Endothelial cell of umbilical vein (primary cell): ENCODE measurements at regions not wholly inside any gene's neighbourhood (a gene's known extent, or its start where the extent isn't known, plus 50 kb on each side); places are given as distances from the start of the nearest gene placed in this dataset.

Experiments
- BruUV-seq: library from RNA; stranded (reverse); fragments of 400-500 nt; replicated peaks from 2 replicates; lab custom pipeline; 2021; lab: Mats Ljungman, UMichigan
- CTCF ChIA-PET: fragments of 300-600, 350-600 bp; sonication (Branson Sonifier 250); formaldehyde crosslinking; loops from one replicate; lab custom pipeline; 2021; ENCODE audit warnings: antibody characterized with exemption, inconsistent platforms; lab: Charles Lee
- POLR2A ChIA-PET: fragments of 300-600, 350-600 bp; sonication (Branson Sonifier 250); formaldehyde crosslinking; loops from one replicate; lab custom pipeline; 2021; ENCODE audit warnings: antibody characterized with exemption, inconsistent platforms; lab: Charles Lee
- DNase-seq: peaks from one replicate; pipeline ENCODE4 v3.0.0-alpha.2; 2011; ENCODE audit warnings: low read depth, low spot score
- FAIRE-seq: peaks from 2 replicates; lab custom pipeline; 2011; peaks lifted over from hg19 to GRCh38; lab: Jason Lieb, UNC
- H2AFZ ChIP-seq: 2 replicates; pipeline ENCODE4 v1.6.0; 2012; ENCODE audit warnings: low read depth, low read length, control low read depth, inconsistent platforms
- H3K27ac ChIP-seq: 2 replicates; pipeline ENCODE4 v1.5.1; 2011; ENCODE audit warnings: low read depth, mild to moderate bottlenecking, control low read depth, low read length, moderate library complexity; ENCODE audit not compliant: insufficient read depth
- H3K27me3 ChIP-seq, 2 experiments: 2 replicates each; pipeline versions ENCODE4 v1.6.0 to v1.6.1; 2011; ENCODE audit warnings: low read length in 2 of 2, mixed read lengths in 1 of 2; ENCODE audit not compliant: control insufficient read depth in 2 of 2, insufficient read depth in 2 of 2
- H3K36me3 ChIP-seq, 2 experiments: 2 replicates in 1 of 2; 3 replicates in 1 of 2; pipeline ENCODE4 v1.5.1; 2011; ENCODE audit warnings: low read length in 2 of 2, mild to moderate bottlenecking in 1 of 2, moderate library complexity in 1 of 2; ENCODE audit not compliant: control insufficient read depth in 2 of 2, insufficient read depth in 2 of 2; ENCODE audit errors: extremely low read depth in 1 of 2
- H3K4me1 ChIP-seq: 3 replicates; pipeline ENCODE4 v1.5.1; 2011; ENCODE audit warnings: mild to moderate bottlenecking, low read length; ENCODE audit not compliant: control insufficient read depth, insufficient read depth; ENCODE audit errors: extremely low read depth
- H3K4me2 ChIP-seq: 2 replicates; pipeline ENCODE4 v1.6.1; 2011; ENCODE audit warnings: low read length, control low read depth, mixed read lengths; ENCODE audit not compliant: insufficient read depth
- H3K4me3 ChIP-seq, 3 experiments: fragments of 200-600 bp in 1 of 3; sonication (generic), shearing (Covaris generic) in 1 of 3; replicated peaks in 1 of 3; 2 replicates each; pipeline ENCODE4 v1.5.1; 2011 to 2016; ENCODE audit warnings: control low read depth in 3 of 3, low read length in 3 of 3, mild to moderate bottlenecking in 2 of 3, inconsistent platforms in 1 of 3, low read depth in 1 of 3, moderate library complexity in 1 of 3; ENCODE audit not compliant: insufficient read depth in 1 of 3
- H3K79me2 ChIP-seq: 2 replicates; pipeline ENCODE4 v1.6.0; 2012; ENCODE audit warnings: low read length, inconsistent platforms; ENCODE audit not compliant: control insufficient read depth, insufficient read depth
- H3K9ac ChIP-seq: replicated peaks from 2 replicates; pipeline ENCODE3; 2011; ENCODE audit warnings: low read length, control low read depth; ENCODE audit not compliant: insufficient read depth; ENCODE audit errors: extremely low read depth
- H3K9me1 ChIP-seq: replicated peaks from 3 replicates; pipeline ENCODE4 v1.6.0; 2011; ENCODE audit warnings: mild to moderate bottlenecking, low read length; ENCODE audit not compliant: control insufficient read depth, insufficient read depth; ENCODE audit errors: extremely low read depth
- H3K9me3 ChIP-seq: replicated peaks from 2 replicates; pipeline ENCODE4 v1.5.1; 2012; ENCODE audit warnings: low read length, inconsistent platforms; ENCODE audit not compliant: control insufficient read depth, insufficient read depth
- H4K20me1 ChIP-seq: replicated peaks from 2 replicates; pipeline ENCODE3; 2011; ENCODE audit warnings: mild to moderate bottlenecking, low read length; ENCODE audit not compliant: control insufficient read depth, insufficient read depth; ENCODE audit errors: extremely low read depth
- EZH2 ChIP-seq: IDR thresholded peaks from 2 replicates; pipeline ENCODE4 v1.6.1; 2012; ENCODE audit warnings: borderline replicate concordance, low read depth, mild to moderate bottlenecking, moderate library complexity, low read length, inconsistent platforms; ENCODE audit not compliant: severe bottlenecking
- FOS ChIP-seq: IDR thresholded peaks from 2 replicates; pipeline ENCODE4 v1.6.1; 2011; ENCODE audit warnings: mild to moderate bottlenecking, low read length, moderate library complexity, borderline replicate concordance; ENCODE audit not compliant: insufficient read depth
- GATA2 ChIP-seq: IDR thresholded peaks from 2 replicates; pipeline ENCODE4 v1.7.0; 2011; ENCODE audit warnings: low read depth, mild to moderate bottlenecking, moderate library complexity, mixed read lengths, low read length; ENCODE audit not compliant: insufficient read length, insufficient read depth
- JUN ChIP-seq: IDR thresholded peaks from 2 replicates; pipeline ENCODE4 v1.6.1; 2011; ENCODE audit warnings: borderline replicate concordance, low read depth; ENCODE audit not compliant: insufficient read length, insufficient read depth
- MYC ChIP-seq: IDR thresholded peaks from one replicate; pipeline ENCODE4 v1.6.1; 2011; ENCODE audit warnings: mild to moderate bottlenecking, low read depth, low read length
- POLR2A ChIP-seq: IDR thresholded peaks from 2 replicates; pipeline ENCODE4 v1.6.1; 2012; ENCODE audit warnings: low read depth, mild to moderate bottlenecking, control low read depth, low read length
- POLR2AphosphoS5 ChIP-seq: IDR thresholded peaks from 2 replicates; pipeline ENCODE4 v1.6.1; 2012; ENCODE audit warnings: low read depth, mild to moderate bottlenecking, control low read depth, low read length, moderate library complexity; ENCODE audit not compliant: insufficient read depth
- dilution Hi-C: fragments of 300-500 bp; cut with MboI; formaldehyde crosslinking; loops from one replicate; pipeline ENCODE4 v1.15.0; 2019; ENCODE audit warnings: low sequenced_read_pairs; ENCODE audit not compliant: extremely low pct_ligation_motif_present
- intact Hi-C: fragments of 100-400 bp; cut with micrococcal nuclease; formaldehyde crosslinking; loops from one replicate; pipeline ENCODE4 v1.10.0; 2022
- TF ChIP-seq, protein P1 (sequence below), 2 donors: IDR thresholded peaks; 1 replicate in 1 of 2; 2 replicates in 1 of 2; pipeline ENCODE4 v1.5.1; 2011; ENCODE audit warnings: low read length in 2 of 2, mild to moderate bottlenecking in 2 of 2, moderate library complexity in 2 of 2, control low read depth in 1 of 2, inconsistent platforms in 1 of 2, low read depth in 1 of 2; ENCODE audit not compliant: insufficient read depth in 1 of 2; ENCODE audit errors: extremely low read depth in 1 of 2
- TF ChIP-seq, protein P2 (sequence below): IDR thresholded peaks from 2 replicates; pipeline ENCODE4 v1.6.1; 2011; ENCODE audit not compliant: insufficient read depth, insufficient read length

GRCh38 chr6:127404133-127404532 lies 55.1 kb downstream of the KIAA0408 start:
- Histone ChIP-seq H3K4me1 (no peaks in the 10 kb centered on the region), H3K27me3 (no peaks in the 10 kb centered on the region), H3K79me2 (no peaks in the 10 kb centered on the region), H3K27ac (no peak overlapping the region), H2AFZ (no peak overlapping the region), H3K9ac (no peak overlapping the region), H3K4me2 (no peak overlapping the region), H3K4me3 (no peak overlapping the region), H3K9me3 (no peaks in the 10 kb centered on the region), H3K9me1 (no peaks in the 10 kb centered on the region), H3K36me3 (no peaks in the 10 kb centered on the region), H4K20me1 (no peaks in the 10 kb centered on the region)
- POLR2A ChIA-PET = no interaction called here
- no peak for FAIRE-seq
- BruUV-seq = no TSS peak
- intact Hi-C loops (no loop called here), dilution Hi-C loops (no loop called here)
- DNase-seq = no peak
- TF ChIP-seq POLR2A (no peak), GATA2 (no peak), MYC (no peak), EZH2 (no peak), FOS (no peak), POLR2AphosphoS5 (no peak), JUN (no peak)
- TF ChIP-seq, protein P1, sequence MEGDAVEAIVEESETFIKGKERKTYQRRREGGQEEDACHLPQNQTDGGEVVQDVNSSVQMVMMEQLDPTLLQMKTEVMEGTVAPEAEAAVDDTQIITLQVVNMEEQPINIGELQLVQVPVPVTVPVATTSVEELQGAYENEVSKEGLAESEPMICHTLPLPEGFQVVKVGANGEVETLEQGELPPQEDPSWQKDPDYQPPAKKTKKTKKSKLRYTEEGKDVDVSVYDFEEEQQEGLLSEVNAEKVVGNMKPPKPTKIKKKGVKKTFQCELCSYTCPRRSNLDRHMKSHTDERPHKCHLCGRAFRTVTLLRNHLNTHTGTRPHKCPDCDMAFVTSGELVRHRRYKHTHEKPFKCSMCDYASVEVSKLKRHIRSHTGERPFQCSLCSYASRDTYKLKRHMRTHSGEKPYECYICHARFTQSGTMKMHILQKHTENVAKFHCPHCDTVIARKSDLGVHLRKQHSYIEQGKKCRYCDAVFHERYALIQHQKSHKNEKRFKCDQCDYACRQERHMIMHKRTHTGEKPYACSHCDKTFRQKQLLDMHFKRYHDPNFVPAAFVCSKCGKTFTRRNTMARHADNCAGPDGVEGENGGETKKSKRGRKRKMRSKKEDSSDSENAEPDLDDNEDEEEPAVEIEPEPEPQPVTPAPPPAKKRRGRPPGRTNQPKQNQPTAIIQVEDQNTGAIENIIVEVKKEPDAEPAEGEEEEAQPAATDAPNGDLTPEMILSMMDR (IDR thresholded peaks at IDR 0.05; ENCODE audit: extremely low read depth in 1 of 2, insufficient read depth in 1 of 2, low read depth in 1 of 2, low read length in 2 of 2) = no peak
- TF ChIP-seq, protein P2, sequence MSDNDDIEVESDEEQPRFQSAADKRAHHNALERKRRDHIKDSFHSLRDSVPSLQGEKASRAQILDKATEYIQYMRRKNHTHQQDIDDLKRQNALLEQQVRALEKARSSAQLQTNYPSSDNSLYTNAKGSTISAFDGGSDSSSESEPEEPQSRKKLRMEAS = no peak
- CTCF ChIA-PET = no interaction called here
